ENCODE measurements at regions not wholly inside any gene's neighbourhood (a gene's known extent, or its start where the extent isn't known, plus 50 kb on each side); places are given as distances from the start of the nearest gene placed in this dataset.

GRCh38 chr12:111154147-111154834 lies 214.6 kb downstream of the PHETA1 start:
- no peak for TF ChIP-seq CTCF (IDR thresholded peaks at IDR 0.05; ENCODE audit: poor library complexity)
- no peak for TF ChIP-seq EZH2 (IDR thresholded peaks at IDR 0.05; ENCODE audit: borderline replicate concordance)

Data from hepatocyte (in vitro differentiated cells).